HUDEP-2 (cell line): ENCODE measurements at regions not wholly inside any gene's neighbourhood (a gene's known extent, or its start where the extent isn't known, plus 50 kb on each side); places are given as distances from the start of the nearest gene placed in this dataset.
A peak's percentile ranks its signal among the peaks of the same experiment; 100 is the strongest.

Experiments used
- DNase-seq, 76 experiments: peaks; one replicate each; lab custom pipeline; 2025; ENCODE audit not compliant: unreplicated experiment in 76 of 76; lab: John Stamatoyannopoulos, UW

- DNase-seq: no peak
Measured at GRCh38 chr11:109914038-109914437, 179.2 kb upstream of the ZC3H12C start.

- DNase-seq: no peak
Measured at GRCh38 chr11:109914809-109915653, 178.2 kb upstream of the ZC3H12C start.

GRCh38 chr11:109926941-109927340 is 166.3 kb upstream of the ZC3H12C start:
- no peak for DNase-seq

GRCh38 chr11:109929308-109929707 is 163.9 kb upstream of the ZC3H12C start:
- no peak for DNase-seq

- peak in 2 of 76 experiments; percentile 3 to 27 for DNase-seq
Measured at GRCh38 chr11:109933126-109933525, 160.1 kb upstream of the ZC3H12C start.

GRCh38 chr11:109934151-109934550 is 159.0 kb upstream of the ZC3H12C start:
- DNase-seq: no peak

- DNase-seq: no peak
Measured at GRCh38 chr11:109936661-109937180, 156.5 kb upstream of the ZC3H12C start.

- DNase-seq: no peak
Measured at GRCh38 chr11:109937968-109938367, 155.2 kb upstream of the ZC3H12C start.

GRCh38 chr11:109939166-109939810 is 153.9 kb upstream of the ZC3H12C start:
- peak in 31 of 76 experiments; percentile 1 to 51 (median 22) for DNase-seq

GRCh38 chr11:109940816-109941215 is 152.4 kb upstream of the ZC3H12C start:
- DNase-seq: peak in 3 of 76 experiments; percentile 7 to 54 (median 11)

- DNase-seq: no peak
Measured at GRCh38 chr11:109945626-109946321, 147.4 kb upstream of the ZC3H12C start.

- DNase-seq: peak in 47 of 76 experiments; percentile 1 to 64 (median 28)
Measured at GRCh38 chr11:109946322-109946846, 146.8 kb upstream of the ZC3H12C start.

GRCh38 chr11:109954534-109954933 is 138.7 kb upstream of the ZC3H12C start:
- no peak for DNase-seq

GRCh38 chr11:109956124-109956793 is 136.9 kb upstream of the ZC3H12C start:
- DNase-seq: no peak

GRCh38 chr11:109957000-109957399 is 136.2 kb upstream of the ZC3H12C start:
- DNase-seq: no peak

- DNase-seq: no peak
Measured at GRCh38 chr11:109957601-109958000, 135.6 kb upstream of the ZC3H12C start.

- no peak for DNase-seq
Measured at GRCh38 chr11:109958131-109958820, 134.9 kb upstream of the ZC3H12C start.

- no peak for DNase-seq
Measured at GRCh38 chr11:109958821-109959166, 134.4 kb upstream of the ZC3H12C start.

GRCh38 chr11:109960831-109961230 is 132.4 kb upstream of the ZC3H12C start:
- no peak for DNase-seq

GRCh38 chr11:109961261-109961660 is 131.9 kb upstream of the ZC3H12C start:
- DNase-seq: no peak
